DOHH2 (cell line): ENCODE measurements at regions not wholly inside any gene's neighbourhood (a gene's known extent, or its start where the extent isn't known, plus 50 kb on each side); places are given as distances from the start of the nearest gene placed in this dataset.

Source experiments
- H3F3A ChIP-seq: fragments of 200-600 bp; sonication (generic), shearing (Covaris generic); 2 replicates; pipeline ENCODE4 v1.6.0; 2016; ENCODE audit warnings: antibody characterized with exemption, mild to moderate bottlenecking; ENCODE audit not compliant: control insufficient read depth, insufficient read depth
- H3K27ac ChIP-seq: fragments of 200-600 bp; sonication (generic); 2 replicates; pipeline ENCODE4 v1.5.1; 2014; ENCODE audit warnings: low read depth, mild to moderate bottlenecking, low read length, moderate library complexity
- H3K27me3 ChIP-seq: fragments of 200-600 bp; sonication (generic); 2 replicates; pipeline ENCODE4 v1.6.1; 2014; ENCODE audit warnings: mild to moderate bottlenecking, low read length, mixed read lengths; ENCODE audit not compliant: control insufficient read depth
- H3K36me3 ChIP-seq: fragments of 200-600 bp; sonication (generic); 2 replicates; pipeline ENCODE4 v1.6.1; 2014; ENCODE audit warnings: mild to moderate bottlenecking, low read length, moderate library complexity, mixed read lengths; ENCODE audit not compliant: control insufficient read depth
- H3K4me1 ChIP-seq: fragments of 200-600 bp; sonication (generic); 2 replicates; pipeline ENCODE4 v1.6.1; 2014; ENCODE audit warnings: mild to moderate bottlenecking, low read length, mixed read lengths; ENCODE audit not compliant: control insufficient read depth
- H3K4me2 ChIP-seq: fragments of 200-600 bp; sonication (generic); 2 replicates; pipeline ENCODE4 v1.6.0; 2014; ENCODE audit warnings: mild to moderate bottlenecking, low read length, moderate library complexity
- H3K4me3 ChIP-seq: fragments of 200-600 bp; sonication (generic); 2 replicates; pipeline ENCODE4 v1.5.1; 2014; ENCODE audit warnings: mild to moderate bottlenecking, low read length, mixed read lengths
- H3K79me2 ChIP-seq: fragments of 200-600 bp; sonication (generic); 2 replicates; pipeline ENCODE4 v1.6.1; 2014; ENCODE audit warnings: mild to moderate bottlenecking, low read length, mixed read lengths; ENCODE audit not compliant: control insufficient read depth
- H3K9me2 ChIP-seq: fragments of 200-600 bp; sonication (generic); replicated peaks from 2 replicates; pipeline ENCODE4 v1.6.1; 2014; ENCODE audit warnings: mild to moderate bottlenecking, low read length, mixed read lengths; ENCODE audit not compliant: control insufficient read depth
- H3K9me3 ChIP-seq: fragments of 200-600 bp; sonication (generic); 2 replicates; pipeline ENCODE4 v1.6.1; 2014; ENCODE audit warnings: antibody characterized with exemption, low read length, mixed read lengths; ENCODE audit not compliant: control insufficient read depth, insufficient read depth
- H4K20me1 ChIP-seq: fragments of 200-600 bp; sonication (generic); 2 replicates; pipeline ENCODE4 v1.6.0; 2014; ENCODE audit warnings: low read depth, mild to moderate bottlenecking, antibody characterized with exemption, low read length, moderate library complexity; ENCODE audit not compliant: control insufficient read depth, insufficient read depth
- EZH2phosphoT487 ChIP-seq: fragments of 200-600 bp; sonication (generic); IDR thresholded peaks from 2 replicates; pipeline ENCODE4 v1.6.1; 2017; ENCODE audit warnings: borderline replicate concordance, mild to moderate bottlenecking, antibody characterized with exemption, low read length, moderate library complexity, mixed read lengths
- TF ChIP-seq, protein P1 (sequence below): fragments of 200-600 bp; sonication (generic); IDR thresholded peaks from one replicate; pipeline ENCODE4 v1.5.1; 2014; ENCODE audit warnings: antibody characterized with exemption, mild to moderate bottlenecking, low read depth, low read length; ENCODE audit not compliant: poor library complexity, severe bottlenecking

DNA sequence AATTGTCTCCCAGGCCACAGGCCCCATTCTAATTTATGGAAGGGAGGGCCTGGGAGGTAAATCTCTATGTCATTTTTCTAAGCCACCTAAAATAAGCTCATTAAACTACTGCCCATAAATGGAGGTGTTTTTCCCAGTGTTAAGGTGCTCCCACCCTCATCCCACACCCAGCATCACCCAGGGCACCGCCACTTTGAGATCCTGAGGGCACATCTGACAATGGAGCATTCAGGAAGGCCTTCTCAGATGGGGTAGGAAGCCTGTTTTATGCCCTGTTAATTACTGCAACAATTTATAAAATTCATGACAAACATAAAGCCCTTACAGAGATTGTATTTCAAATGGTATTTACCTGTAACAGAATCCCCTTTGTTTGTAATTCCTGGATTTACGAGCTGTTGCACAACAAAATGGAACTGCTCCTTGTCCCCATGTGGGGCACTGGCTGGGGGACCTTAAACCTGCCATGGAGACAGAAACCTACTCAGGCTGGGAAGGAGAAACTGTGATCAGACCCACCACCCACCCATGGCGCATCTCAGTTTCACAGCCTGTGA lies 319.5 kb upstream of the USP24 start:
- no peaks in the 10 kb centered on the region for H3K9me3 ChIP-seq
- H3K4me3 ChIP-seq: no peak overlapping the region
- no peaks in the 10 kb centered on the region for H3K9me2 ChIP-seq
- H3F3A ChIP-seq: no peaks in the 10 kb centered on the region
- no peaks in the 10 kb centered on the region for H3K4me1 ChIP-seq
- no peaks in the 10 kb centered on the region for H4K20me1 ChIP-seq
- no peak overlapping the region for H3K27ac ChIP-seq
- no peaks in the 10 kb centered on the region for H3K36me3 ChIP-seq
- no peaks in the 10 kb centered on the region for H3K79me2 ChIP-seq
- no peak overlapping the region for H3K4me2 ChIP-seq
- TF ChIP-seq, protein P1, sequence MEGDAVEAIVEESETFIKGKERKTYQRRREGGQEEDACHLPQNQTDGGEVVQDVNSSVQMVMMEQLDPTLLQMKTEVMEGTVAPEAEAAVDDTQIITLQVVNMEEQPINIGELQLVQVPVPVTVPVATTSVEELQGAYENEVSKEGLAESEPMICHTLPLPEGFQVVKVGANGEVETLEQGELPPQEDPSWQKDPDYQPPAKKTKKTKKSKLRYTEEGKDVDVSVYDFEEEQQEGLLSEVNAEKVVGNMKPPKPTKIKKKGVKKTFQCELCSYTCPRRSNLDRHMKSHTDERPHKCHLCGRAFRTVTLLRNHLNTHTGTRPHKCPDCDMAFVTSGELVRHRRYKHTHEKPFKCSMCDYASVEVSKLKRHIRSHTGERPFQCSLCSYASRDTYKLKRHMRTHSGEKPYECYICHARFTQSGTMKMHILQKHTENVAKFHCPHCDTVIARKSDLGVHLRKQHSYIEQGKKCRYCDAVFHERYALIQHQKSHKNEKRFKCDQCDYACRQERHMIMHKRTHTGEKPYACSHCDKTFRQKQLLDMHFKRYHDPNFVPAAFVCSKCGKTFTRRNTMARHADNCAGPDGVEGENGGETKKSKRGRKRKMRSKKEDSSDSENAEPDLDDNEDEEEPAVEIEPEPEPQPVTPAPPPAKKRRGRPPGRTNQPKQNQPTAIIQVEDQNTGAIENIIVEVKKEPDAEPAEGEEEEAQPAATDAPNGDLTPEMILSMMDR: no peak
- no peak for TF ChIP-seq EZH2phosphoT487
- no peaks in the 10 kb centered on the region for H3K27me3 ChIP-seq

DNA sequence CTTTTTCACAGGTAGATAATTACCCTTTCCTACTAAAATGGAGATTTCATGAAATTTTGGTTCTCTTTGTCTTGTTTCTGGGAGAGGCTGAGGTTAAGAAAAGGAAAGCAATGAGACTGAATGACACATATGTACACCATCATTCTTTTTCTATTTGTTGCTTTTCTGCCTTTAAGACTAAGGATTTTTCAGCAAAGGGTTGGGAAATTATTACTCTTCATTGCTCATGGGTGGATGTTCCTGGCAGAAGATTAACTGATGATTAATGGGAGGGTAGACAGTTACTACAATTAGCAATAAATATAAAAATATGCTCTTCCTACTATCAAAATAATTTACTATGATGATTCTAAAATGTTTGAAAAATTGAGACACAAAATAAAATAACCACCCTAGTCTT lies 316.5 kb upstream of the USP24 start:
- H3K9me3 ChIP-seq: no peaks in the 10 kb centered on the region
- no peaks in the 10 kb centered on the region for H3F3A ChIP-seq
- no peaks in the 10 kb centered on the region for H3K9me2 ChIP-seq
- H3K4me3 ChIP-seq: no peak overlapping the region
- no peak overlapping the region for H3K27ac ChIP-seq
- H3K4me2 ChIP-seq: no peak overlapping the region
- no peaks in the 10 kb centered on the region for H4K20me1 ChIP-seq
- H3K4me1 ChIP-seq: no peaks in the 10 kb centered on the region
- H3K27me3 ChIP-seq: no peaks in the 10 kb centered on the region
- no peak for TF ChIP-seq EZH2phosphoT487
- TF ChIP-seq, protein P1: no peak
- H3K79me2 ChIP-seq: no peaks in the 10 kb centered on the region
- H3K36me3 ChIP-seq: no peaks in the 10 kb centered on the region

DNA sequence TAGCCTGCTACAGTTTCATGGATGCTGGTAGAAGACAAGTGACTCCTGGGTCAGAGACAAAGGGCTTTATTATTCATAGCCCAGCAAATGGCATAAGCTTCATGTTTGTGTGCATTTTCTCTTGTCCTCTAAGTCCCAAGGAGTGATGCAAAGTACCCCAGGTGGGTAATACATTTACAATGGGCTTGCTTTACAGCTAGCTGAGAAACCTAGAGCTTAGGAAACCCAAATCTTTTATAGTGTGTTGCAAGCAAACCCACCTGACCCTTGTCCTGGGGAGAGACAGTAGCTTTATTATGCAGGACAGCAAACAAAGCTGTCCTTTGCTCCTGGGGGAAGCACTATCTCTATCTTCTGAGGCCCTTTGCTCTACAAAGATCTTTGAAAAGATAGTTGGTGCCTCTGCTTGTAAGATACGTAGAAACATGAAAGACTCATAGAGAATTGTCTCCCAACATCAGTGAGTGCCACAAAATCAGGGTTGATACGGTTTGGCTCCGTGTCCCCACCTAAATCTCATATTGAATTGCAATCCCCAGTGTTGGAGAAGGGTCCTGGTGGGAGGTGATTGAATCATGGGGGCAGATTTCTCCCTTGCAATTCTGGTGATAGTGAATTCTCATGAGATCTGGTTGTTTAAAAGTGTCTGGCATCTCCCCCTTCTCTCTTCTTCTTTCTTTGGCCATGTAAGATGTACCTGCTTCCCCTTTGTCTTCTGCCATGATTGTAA lies 315.8 kb upstream of the USP24 start:
- Histone ChIP-seq H4K20me1 (no peaks in the 10 kb centered on the region), H3K27ac (no peak overlapping the region), H3F3A (no peaks in the 10 kb centered on the region), H3K79me2 (no peaks in the 10 kb centered on the region), H3K4me2 (no peak overlapping the region), H3K27me3 (no peaks in the 10 kb centered on the region), H3K4me3 (no peak overlapping the region), H3K4me1 (no peaks in the 10 kb centered on the region), H3K36me3 (no peaks in the 10 kb centered on the region), H3K9me3 (no peaks in the 10 kb centered on the region), H3K9me2 (no peaks in the 10 kb centered on the region)
- TF ChIP-seq EZH2phosphoT487: no peak
- TF ChIP-seq, protein P1: no peak
